Astrocyte (in vitro differentiated cells and primary cell): ENCODE measurements at regions not wholly inside any gene's neighbourhood (a gene's known extent, or its start where the extent isn't known, plus 50 kb on each side); places are given as distances from the start of the nearest gene placed in this dataset.

ENCODE experiments used
- CTCF ChIP-seq: IDR thresholded peaks from 2 replicates; pipeline ENCODE4 v1.5.1; 2011; ENCODE audit warnings: low read depth, mild to moderate bottlenecking, inconsistent platforms, low read length, moderate library complexity; ENCODE audit not compliant: insufficient read depth
- EZH2 ChIP-seq: IDR thresholded peaks from 2 replicates; pipeline ENCODE4 v1.6.1; 2012; ENCODE audit warnings: mild to moderate bottlenecking, low read length, inconsistent platforms; ENCODE audit not compliant: insufficient read depth

GRCh38 chr12:33000016-33000415, 103.4 kb upstream of the PKP2 start:
- TF ChIP-seq CTCF: no peak
- no peak for TF ChIP-seq EZH2
